ENCODE measurements at regions not wholly inside any gene's neighbourhood (a gene's known extent, or its start where the extent isn't known, plus 50 kb on each side); places are given as distances from the start of the nearest gene placed in this dataset.
"Not testable (repeated sequence)": the region's sequence is repeated elsewhere in the genome, so short reads cannot be mapped to it uniquely, and the experiment has no call there.

GRCh38 chr1:102498929-102499328, 502.2 kb upstream of the OLFM3 start:
- DNase-seq = no peak

- DNase-seq = not testable (repeated sequence)
Observed at GRCh38 chr1:102497810-102498209, 501.1 kb upstream of the OLFM3 start.

DNA sequence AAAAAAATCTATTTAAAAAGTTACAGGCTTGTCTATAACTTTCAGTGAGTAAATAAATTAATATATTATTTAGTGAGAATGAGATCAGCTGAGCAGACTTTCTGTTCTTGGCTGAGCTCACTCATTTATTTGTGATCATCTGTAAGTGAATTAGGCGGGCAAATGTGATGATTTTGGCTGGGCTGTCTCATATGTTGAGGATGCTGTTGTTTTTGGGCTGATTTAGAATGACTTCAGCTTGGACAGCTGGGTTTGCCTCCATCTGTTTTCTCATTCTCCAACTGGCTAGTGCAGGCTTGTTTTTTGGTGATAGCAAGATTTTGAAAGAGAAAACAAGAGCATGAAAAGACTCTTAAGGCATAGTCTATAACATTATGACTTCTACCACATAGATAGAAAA, 475.8 kb upstream of the OLFM3 start:
- no peak for DNase-seq

DNA sequence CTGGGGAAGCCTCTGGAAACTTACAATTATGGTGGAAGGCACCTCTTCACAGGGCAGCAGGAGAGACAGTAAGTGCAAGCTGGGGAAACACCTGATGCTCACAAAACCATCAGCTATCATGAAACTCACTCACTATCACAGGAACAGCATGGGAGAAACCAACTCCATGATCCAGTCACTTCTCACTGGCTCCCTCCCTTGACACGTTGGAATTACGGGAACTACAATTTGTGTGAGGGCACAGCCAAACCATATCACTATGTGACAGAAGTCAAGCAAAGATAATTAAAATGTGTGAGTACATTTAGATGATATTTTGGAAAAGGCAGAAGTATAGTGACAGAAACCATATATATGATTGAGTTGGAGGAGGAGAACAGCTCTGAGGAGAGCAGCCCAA, 474.0 kb upstream of the OLFM3 start:
- DNase-seq = no peak

DNA sequence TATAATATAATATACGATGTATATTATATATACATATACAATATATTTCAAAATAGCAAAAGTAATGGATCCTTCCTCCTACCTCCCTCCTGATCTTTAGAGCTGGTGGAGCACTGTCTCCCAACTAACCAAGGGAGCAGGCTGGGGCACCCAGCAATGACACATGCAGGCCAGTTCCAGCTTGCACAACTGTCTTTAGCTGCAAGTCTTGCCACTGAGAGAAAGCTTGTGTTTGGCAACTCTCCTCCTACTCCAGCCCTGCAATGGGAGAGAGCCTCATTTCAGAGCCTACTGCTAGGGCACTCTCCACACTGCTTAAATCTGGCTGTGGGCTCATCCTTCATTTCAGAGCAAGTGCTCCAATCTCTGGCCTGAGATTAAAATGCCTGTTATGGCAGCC, 469.8 kb upstream of the OLFM3 start:
- no peak for DNase-seq

DNA sequence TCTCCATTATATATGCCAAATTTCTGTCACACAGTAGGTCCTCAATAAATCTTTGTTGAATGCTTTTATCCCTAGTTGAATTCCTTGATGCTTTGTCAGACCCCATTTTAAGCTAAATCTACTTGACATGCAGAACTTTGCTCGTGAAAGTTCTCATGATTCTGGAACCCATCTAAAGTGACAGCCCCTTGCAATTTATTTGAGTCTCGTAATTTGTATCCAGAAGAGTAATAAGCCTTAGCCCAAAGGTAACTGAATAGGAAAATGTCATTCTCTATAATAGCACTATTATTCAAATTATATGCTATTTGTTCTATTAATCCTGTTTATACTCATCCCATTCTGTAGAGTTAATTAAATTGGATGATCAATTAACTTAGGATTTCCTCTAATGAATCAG, 466.6 kb upstream of the OLFM3 start:
- no peak for DNase-seq

DNA sequence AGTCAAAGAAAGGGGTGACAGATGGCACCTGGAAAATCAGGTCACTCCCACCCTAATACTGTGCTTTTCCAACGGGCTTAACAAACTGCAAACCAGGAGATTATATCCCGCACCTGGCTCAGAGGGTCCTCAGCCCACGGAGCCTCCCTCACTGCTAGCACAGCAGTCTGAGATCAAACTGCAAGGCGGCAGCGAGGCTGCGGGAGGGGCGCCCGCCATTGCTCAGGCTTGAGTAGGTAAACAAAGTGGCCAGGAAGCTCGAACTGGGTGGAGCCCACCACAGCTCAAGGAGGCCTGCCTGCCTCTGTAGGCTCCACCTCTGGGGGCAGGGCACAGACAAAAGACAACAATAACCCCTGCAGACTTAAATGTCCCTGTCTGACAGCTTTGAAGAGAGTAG, 445.6 kb upstream of the OLFM3 start:
- not testable (repeated sequence) for DNase-seq

- no peak for DNase-seq
Observed at GRCh38 chr1:102435483-102435882, 438.8 kb upstream of the OLFM3 start.

DNA sequence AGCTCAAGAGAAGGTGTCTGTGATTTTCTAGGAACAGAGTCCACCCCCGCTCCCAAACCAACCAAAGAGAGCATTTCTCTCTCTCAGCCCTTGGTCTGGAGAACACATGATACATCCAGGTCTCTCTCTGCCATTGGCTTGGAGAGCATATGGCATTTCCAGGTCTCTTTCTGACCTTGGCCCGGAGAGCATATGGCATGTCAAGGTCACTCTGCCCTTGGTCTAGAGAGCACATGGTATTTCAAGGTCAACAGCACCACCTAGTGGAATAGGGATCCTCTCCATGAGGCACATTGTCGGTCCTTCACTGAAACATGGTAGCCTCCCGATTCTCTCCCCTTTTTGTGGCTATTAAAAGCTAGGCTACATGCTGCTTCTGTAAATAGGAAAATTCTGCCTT, 437.7 kb upstream of the OLFM3 start:
- DNase-seq = peak; percentile 34

- no peak for DNase-seq
Observed at GRCh38 chr1:102431253-102431652, 434.5 kb upstream of the OLFM3 start.

DNA sequence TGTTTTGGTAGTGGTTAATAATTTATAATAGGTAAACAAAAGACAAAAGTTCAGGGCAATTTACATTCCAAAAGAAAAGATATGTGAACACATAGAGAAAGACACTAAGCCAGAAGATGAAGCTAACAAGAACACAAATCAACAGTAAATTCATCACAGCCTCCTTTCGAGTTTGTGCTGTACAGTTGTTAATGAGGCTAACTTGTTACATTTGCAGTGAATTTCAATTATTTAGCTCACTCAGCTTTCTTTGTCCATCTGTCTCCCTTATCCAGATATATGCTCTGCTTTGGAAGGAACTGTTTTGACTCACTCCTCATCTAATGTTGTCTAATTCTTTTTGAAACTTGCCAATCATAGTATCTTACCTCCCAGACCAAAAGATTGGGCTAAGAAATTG, 423.3 kb upstream of the OLFM3 start:
- DNase-seq = no peak

Data from COR-L47 (cell line).